ENCODE measurements at regions not wholly inside any gene's neighbourhood (a gene's known extent, or its start where the extent isn't known, plus 50 kb on each side); places are given as distances from the start of the nearest gene placed in this dataset.

- TF ChIP-seq CBX5 (IDR thresholded peaks at IDR 0.05; ENCODE audit: low read depth) (no peak), RAD21 (IDR thresholded peaks at IDR 0.05; ENCODE audit: insufficient read depth, low read depth, low read length) (no peak), JUND (IDR thresholded peaks at IDR 0.05; ENCODE audit: low read depth, low read length) (no peak), SRF (IDR thresholded peaks at IDR 0.05; ENCODE audit: low read depth in 2 of 2, low read length in 2 of 2) (no peak), MAX (IDR thresholded peaks at IDR 0.05; ENCODE audit: low read depth, low read length) (no peak), SMC3 (IDR thresholded peaks at IDR 0.05; ENCODE audit: borderline replicate concordance, low read length) (no peak)
Observed at GRCh38 chr13:83153848-83154247, 728.4 kb downstream of the SLITRK1 start.

All from GM12878 (cell line).